HepG2 (cell line): ENCODE measurements at regions not wholly inside any gene's neighbourhood (a gene's known extent, or its start where the extent isn't known, plus 50 kb on each side); places are given as distances from the start of the nearest gene placed in this dataset.

Experiments
- ATAC-seq: fragments of 200-7000 bp; cut with Tn5 transposase; 3 replicates; pipeline ENCODE4 v1.9.1; 2020; ENCODE audit warnings: mild to moderate bottlenecking, moderate library complexity
- BruUV-seq: library from RNA; stranded (reverse); fragments of 400-500 nt; replicated peaks from 2 replicates; lab custom pipeline; 2021; lab: Mats Ljungman, UMichigan
- CTCF ChIA-PET: fragments of 300-600 bp; formaldehyde crosslinking; extraction: SDS; loops from one replicate; lab custom pipeline; 2021; ENCODE audit warnings: low total read pairs, inconsistent platforms, low intra/inter-chr PET ratio; lab: Yijun Ruan, JAX
- POLR2A ChIA-PET: fragments of 350-600 bp; sonication (Branson Sonifier 250); formaldehyde crosslinking; loops from one replicate; lab custom pipeline; 2020; ENCODE audit warnings: antibody characterized with exemption, inconsistent platforms; lab: Yijun Ruan, JAX
- DNase-seq: peaks from one replicate; pipeline ENCODE4 v3.0.0-alpha.2; 2015; ENCODE audit warnings: low spot score
- FAIRE-seq: peaks from 3 replicates; lab custom pipeline; 2011; peaks lifted over from hg19 to GRCh38; lab: Jason Lieb, UNC
- H2AFZ ChIP-seq: one replicate; pipeline ENCODE4 v1.6.1; 2011; ENCODE audit warnings: low read length, inconsistent platforms
- H3K27ac ChIP-seq: fragments of 300-600 bp; 3 replicates; pipeline ENCODE4 v1.8.0; 2011; ENCODE audit warnings: mixed run types, mild to moderate bottlenecking, mixed read lengths, low read length, inconsistent platforms; ENCODE audit not compliant: insufficient read depth; ENCODE audit errors: extremely low read length
- H3K27me3 ChIP-seq, 2 experiments: fragments of 200-600 bp in 1 of 2; 2 replicates in 1 of 2; 3 replicates in 1 of 2; pipeline versions ENCODE4 v1.6.0 to v1.8.0; 2011; ENCODE audit warnings: low read length in 2 of 2, mild to moderate bottlenecking in 2 of 2, moderate library complexity in 2 of 2, inconsistent platforms in 1 of 2; ENCODE audit not compliant: insufficient read depth in 2 of 2, control insufficient read depth in 1 of 2
- H3K36me3 ChIP-seq, 2 experiments: fragments of 200-600 bp in 1 of 2; replicated peaks in 1 of 2; 2 replicates in 1 of 2; 3 replicates in 1 of 2; pipeline versions ENCODE4 v1.5.1 to v1.8.0; 2011; ENCODE audit warnings: low read length in 2 of 2, inconsistent platforms in 1 of 2; ENCODE audit not compliant: insufficient read depth in 2 of 2, control insufficient read depth in 1 of 2
- H3K4me1 ChIP-seq: 2 replicates; pipeline ENCODE4 v1.5.1; 2012; ENCODE audit warnings: low read length, inconsistent platforms; ENCODE audit not compliant: insufficient read depth
- H3K4me2 ChIP-seq: 2 replicates; pipeline ENCODE4 v1.6.0; 2011; ENCODE audit warnings: low read depth, low read length, inconsistent platforms
- H3K4me3 ChIP-seq, 3 experiments: fragments of 200-600 bp in 1 of 3; sonication (generic), shearing (Covaris generic) in 1 of 3; replicated peaks in 1 of 3; 2 replicates each; pipeline ENCODE4 v1.5.1; 2011 to 2016; ENCODE audit warnings: low read length in 3 of 3, inconsistent platforms in 2 of 3, low read depth in 2 of 3, mild to moderate bottlenecking in 2 of 3, control low read depth in 1 of 3, mixed read lengths in 1 of 3; ENCODE audit not compliant: insufficient read depth in 1 of 3
- H3K79me2 ChIP-seq: one replicate; pipeline ENCODE4 v1.6.1; 2011; ENCODE audit warnings: low read length, inconsistent platforms; ENCODE audit not compliant: insufficient read depth
- H3K9ac ChIP-seq: 2 replicates; pipeline ENCODE4 v1.6.0; 2011; ENCODE audit warnings: mild to moderate bottlenecking, low read depth, low read length, inconsistent platforms; ENCODE audit not compliant: insufficient read depth
- H3K9me3 ChIP-seq: 2 replicates; pipeline ENCODE4 v1.5.1; 2012; ENCODE audit warnings: mild to moderate bottlenecking, low read length
- H4K20me1 ChIP-seq: 2 replicates; pipeline ENCODE4 v1.6.0; 2011; ENCODE audit warnings: inconsistent platforms, mild to moderate bottlenecking, low read length, moderate library complexity; ENCODE audit not compliant: insufficient read depth
- CENPX ChIP-seq: sonication (generic); formaldehyde crosslinking; IDR thresholded peaks from 2 replicates; pipeline ENCODE4 v1.9.0; 2021; ENCODE audit warnings: mild to moderate bottlenecking, missing genetic modification reagents, moderate library complexity
- HDAC2 ChIP-seq: sonication (generic); formaldehyde crosslinking; IDR thresholded peaks from 2 replicates; pipeline ENCODE4 v1.4.0; 2020; ENCODE audit warnings: missing genetic modification reagents
- HMG20B ChIP-seq: conservative IDR thresholded peaks from 2 replicates; pipeline ENCODE4 v1.6.1; 2016; ENCODE audit warnings: missing genetic modification reagents, missing compliant biosample characterization
- PPARG ChIP-seq: conservative IDR thresholded peaks from 2 replicates; pipeline ENCODE4 v1.6.1; 2016; ENCODE audit warnings: missing biosample characterization, missing genetic modification reagents
- ZNF740 ChIP-seq: sonication (generic); formaldehyde crosslinking; IDR thresholded peaks from 2 replicates; pipeline ENCODE4 v1.4.0; 2020; ENCODE audit warnings: missing genetic modification reagents
- ZSCAN21 ChIP-seq: sonication (generic); formaldehyde crosslinking; IDR thresholded peaks from 2 replicates; pipeline ENCODE4 v1.8.0; 2022; ENCODE audit warnings: mild to moderate bottlenecking, missing genetic modification reagents, moderate library complexity, borderline replicate concordance
- WGBS: methylation state at CpG from one replicate; pipeline ENCODE4 v1.1.6; 2017; ENCODE audit warnings: low lambda C conversion rate; 5-methylcytosine and 5-hydroxymethylcytosine counted together
- in situ Hi-C: cut with HindIII; loops from 2 replicates; pipeline ENCODE4 v1.10.0; 2017; ENCODE audit warnings: low pct_unique_long_range_greater_than_20kb; ENCODE audit not compliant: extremely low pct_ligation_motif_present
- intact Hi-C: fragments of 100-400 bp; cut with micrococcal nuclease; formaldehyde crosslinking; loops from one replicate; pipeline ENCODE4 v1.10.0; 2022; ENCODE audit not compliant: unreplicated experiment
- TF ChIP-seq, protein P1 (sequence below): sonication (generic); formaldehyde crosslinking; IDR thresholded peaks from 2 replicates; pipeline ENCODE4 v1.5.0; 2020; ENCODE audit warnings: mild to moderate bottlenecking, missing genetic modification reagents

GRCh38 chr15:81666839-81667238, 292.8 kb upstream of the TMC3 start (continued):
- TF ChIP-seq CENPX (no peak), HMG20B (no peak), PPARG (no peak)
- TF ChIP-seq, protein P1, sequence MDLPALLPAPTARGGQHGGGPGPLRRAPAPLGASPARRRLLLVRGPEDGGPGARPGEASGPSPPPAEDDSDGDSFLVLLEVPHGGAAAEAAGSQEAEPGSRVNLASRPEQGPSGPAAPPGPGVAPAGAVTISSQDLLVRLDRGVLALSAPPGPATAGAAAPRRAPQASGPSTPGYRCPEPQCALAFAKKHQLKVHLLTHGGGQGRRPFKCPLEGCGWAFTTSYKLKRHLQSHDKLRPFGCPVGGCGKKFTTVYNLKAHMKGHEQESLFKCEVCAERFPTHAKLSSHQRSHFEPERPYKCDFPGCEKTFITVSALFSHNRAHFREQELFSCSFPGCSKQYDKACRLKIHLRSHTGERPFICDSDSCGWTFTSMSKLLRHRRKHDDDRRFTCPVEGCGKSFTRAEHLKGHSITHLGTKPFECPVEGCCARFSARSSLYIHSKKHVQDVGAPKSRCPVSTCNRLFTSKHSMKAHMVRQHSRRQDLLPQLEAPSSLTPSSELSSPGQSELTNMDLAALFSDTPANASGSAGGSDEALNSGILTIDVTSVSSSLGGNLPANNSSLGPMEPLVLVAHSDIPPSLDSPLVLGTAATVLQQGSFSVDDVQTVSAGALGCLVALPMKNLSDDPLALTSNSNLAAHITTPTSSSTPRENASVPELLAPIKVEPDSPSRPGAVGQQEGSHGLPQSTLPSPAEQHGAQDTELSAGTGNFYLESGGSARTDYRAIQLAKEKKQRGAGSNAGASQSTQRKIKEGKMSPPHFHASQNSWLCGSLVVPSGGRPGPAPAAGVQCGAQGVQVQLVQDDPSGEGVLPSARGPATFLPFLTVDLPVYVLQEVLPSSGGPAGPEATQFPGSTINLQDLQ (CRISPR knock-in tag): no peak

GRCh38 chr15:81660976-81661375, 287.0 kb upstream of the TMC3 start:
- no peak for DNase-seq
- in situ Hi-C loops (no loop called here), intact Hi-C loops (no loop called here)
- Histone ChIP-seq H3K27me3 (no peaks in the 10 kb centered on the region), H3K27ac (no peak overlapping the region), H3K4me2 (no peak overlapping the region), H2AFZ (no peak overlapping the region), H3K79me2 (no peaks in the 10 kb centered on the region), H4K20me1 (no peaks in the 10 kb centered on the region), H3K4me3 (no peak overlapping the region), H3K36me3 (no peaks in the 10 kb centered on the region), H3K9ac (no peak overlapping the region), H3K9me3 (no peaks in the 10 kb centered on the region), H3K4me1 (no peaks in the 10 kb centered on the region)
- TF ChIP-seq HDAC2 (CRISPR knock-in tag) (no peak), ZNF740 (CRISPR knock-in tag) (no peak), ZSCAN21 (CRISPR knock-in tag) (no peak)
- BruUV-seq: no TSS peak
- no peak for FAIRE-seq
- POLR2A ChIA-PET: no interaction called here
- 5% methylated on average over 5 of the region's 5 CpGs for WGBS
- CTCF ChIA-PET: no interaction called here
- ATAC-seq: no peak
